K562 (cell line): ENCODE measurements at regions not wholly inside any gene's neighbourhood (a gene's known extent, or its start where the extent isn't known, plus 50 kb on each side); places are given as distances from the start of the nearest gene placed in this dataset.

Source experiments
- ATAC-seq: fragments of 200-7000 bp; cut with Tn5 transposase; 3 replicates; pipeline ENCODE4 v1.9.1; 2020; ENCODE audit warnings: moderate library complexity
- BruUV-seq: library from RNA; stranded (reverse); fragments of 400-500 nt; replicated peaks from 2 replicates; lab custom pipeline; 2021; lab: Mats Ljungman, UMichigan
- CTCF ChIA-PET: fragments of 300-600 bp; formaldehyde crosslinking; extraction: SDS; loops from one replicate; lab custom pipeline; 2021; ENCODE audit warnings: low intra/inter-chr PET ratio; lab: Yijun Ruan, JAX
- POLR2A ChIA-PET: fragments of 300-600, 350-650 bp; sonication (Branson Sonifier 250); formaldehyde crosslinking; extraction: SDS; loops from one replicate; lab custom pipeline; 2021; ENCODE audit warnings: antibody characterized with exemption, inconsistent platforms; lab: Yijun Ruan, JAX
- DNase-seq, 4 experiments: peaks; one replicate each; pipeline versions ENCODE4 v3.0.0 to v3.0.0-alpha.2; 2011 to 2018; ENCODE audit warnings: low spot score in 3 of 4, mixed read lengths in 3 of 4; ENCODE audit errors: extremely low read depth in 1 of 4
- FAIRE-seq: peaks from 2 replicates; lab custom pipeline; 2011; peaks lifted over from hg19 to GRCh38; lab: Jason Lieb, UNC
- H2AFZ ChIP-seq: 2 replicates; pipeline ENCODE4 v1.6.0; 2011; ENCODE audit warnings: low read depth, low read length, control low read depth, inconsistent platforms
- H3K27ac ChIP-seq: fragments of 200-600 bp; 3 replicates; pipeline ENCODE4 v1.8.0; 2011; ENCODE audit warnings: low read depth, mild to moderate bottlenecking, control low read depth, inconsistent platforms, low read length, moderate library complexity, mixed read lengths; ENCODE audit errors: extremely low read depth
- H3K27me3 ChIP-seq, 2 experiments: fragments of 300-600 bp in 1 of 2; 2 replicates in 1 of 2; 3 replicates in 1 of 2; pipeline versions ENCODE4 v1.6.0 to v1.8.0; 2011; ENCODE audit warnings: inconsistent platforms in 2 of 2, low read length in 2 of 2, mild to moderate bottlenecking in 1 of 2, mixed read lengths in 1 of 2, moderate library complexity in 1 of 2; ENCODE audit not compliant: control insufficient read depth in 2 of 2, insufficient read depth in 2 of 2
- H3K36me3 ChIP-seq: fragments of 300-600 bp; 3 replicates; pipeline ENCODE4 v1.8.0; 2011; ENCODE audit warnings: mild to moderate bottlenecking, low read length, inconsistent platforms; ENCODE audit not compliant: control insufficient read depth, insufficient read depth
- H3K4me1 ChIP-seq, 2 experiments: fragments of 200-600 bp in 1 of 2; replicated peaks in 1 of 2; 2 replicates in 1 of 2; 3 replicates in 1 of 2; pipeline versions ENCODE4 v1.5.1 to v1.8.0; 2011; ENCODE audit warnings: inconsistent platforms in 2 of 2, low read length in 2 of 2, mild to moderate bottlenecking in 1 of 2, mixed read lengths in 1 of 2, moderate library complexity in 1 of 2; ENCODE audit not compliant: control insufficient read depth in 2 of 2, insufficient read depth in 2 of 2
- H3K4me2 ChIP-seq: 2 replicates; pipeline ENCODE4 v1.6.1; 2011; ENCODE audit warnings: low read length, control low read depth, inconsistent platforms, mixed read lengths; ENCODE audit not compliant: insufficient read depth
- H3K4me3 ChIP-seq: fragments of 200-600 bp; sonication (generic), shearing (Covaris generic); 2 replicates; pipeline ENCODE4 v1.5.1; 2016; ENCODE audit warnings: control low read depth, inconsistent platforms
- H3K79me2 ChIP-seq: fragments of 200-600 bp; 3 replicates; pipeline ENCODE4 v1.8.0; 2011; ENCODE audit warnings: low read length, inconsistent platforms; ENCODE audit not compliant: control insufficient read depth, insufficient read depth
- H3K9ac ChIP-seq, 2 experiments: 2 replicates each; pipeline versions ENCODE4 v1.6.0 to v1.6.1; 2011; ENCODE audit warnings: low read depth in 2 of 2, low read length in 2 of 2, control low read depth in 1 of 2, inconsistent platforms in 1 of 2, mild to moderate bottlenecking in 1 of 2, mixed read lengths in 1 of 2; ENCODE audit not compliant: insufficient read depth in 1 of 2
- H3K9me1 ChIP-seq: one replicate; pipeline ENCODE4 v1.6.0; 2011; ENCODE audit warnings: inconsistent platforms, mild to moderate bottlenecking, low read length, moderate library complexity; ENCODE audit not compliant: control insufficient read depth, insufficient read depth
- H3K9me3 ChIP-seq: replicated peaks from 2 replicates; pipeline ENCODE4 v1.5.1; 2011; ENCODE audit warnings: low read depth, low read length, inconsistent platforms; ENCODE audit not compliant: control insufficient read depth, insufficient read depth
- H4K20me1 ChIP-seq: replicated peaks from 2 replicates; pipeline ENCODE4 v1.6.1; 2011; ENCODE audit warnings: low read length, inconsistent platforms, mixed read lengths; ENCODE audit not compliant: control insufficient read depth, insufficient read depth
- CBX3 ChIP-seq, 2 experiments: IDR thresholded peaks; 1 replicate in 1 of 2; 2 replicates in 1 of 2; pipeline ENCODE4 v1.6.1; 2012; ENCODE audit warnings: inconsistent platforms in 2 of 2, low read length in 2 of 2, borderline replicate concordance in 1 of 2, control low read depth in 1 of 2
- CTCF ChIP-seq, 3 experiments: IDR thresholded peaks in 2 of 3; conservative IDR thresholded peaks in 1 of 3; 2 replicates each; pipeline ENCODE4 v1.5.1; 2011 to 2012; ENCODE audit warnings: low read length in 3 of 3, mild to moderate bottlenecking in 3 of 3, control low read depth in 2 of 3, improper control_type of control experiment in 1 of 3, inconsistent platforms in 1 of 3, low read depth in 1 of 3, mixed read lengths in 1 of 3, moderate library complexity in 1 of 3; ENCODE audit not compliant: insufficient read depth in 2 of 3
- EGR1 ChIP-seq: fragments of 450-650 bp; conservative IDR thresholded peaks from 2 replicates; pipeline ENCODE4 v1.6.1; 2017; ENCODE audit warnings: mild to moderate bottlenecking
- FOXK2 ChIP-seq, 2 experiments: fragments of 450-650 bp; IDR thresholded peaks in 1 of 2; conservative IDR thresholded peaks in 1 of 2; 2 replicates each; pipeline ENCODE4 v1.6.1; 2016; ENCODE audit warnings: low read depth in 2 of 2, mild to moderate bottlenecking in 1 of 2
- GTF2F1 ChIP-seq: IDR thresholded peaks from 2 replicates; pipeline ENCODE4 v1.6.1; 2011; ENCODE audit warnings: low read depth, low read length, improper control_type of control experiment
- RAD21 ChIP-seq, 2 experiments: fragments of 250-450 bp in 1 of 2; fragments of 450-650 bp in 1 of 2; sonication (Bioruptor Pico) in 1 of 2; formaldehyde crosslinking in 1 of 2; IDR thresholded peaks in 1 of 2; conservative IDR thresholded peaks in 1 of 2; 2 replicates each; pipeline versions ENCODE4 v1.4.0 to v1.8.0; 2020 to 2022; ENCODE audit warnings: mild to moderate bottlenecking in 2 of 2, moderate library complexity in 1 of 2
- SMC3 ChIP-seq: conservative IDR thresholded peaks from 2 replicates; pipeline ENCODE4 v1.6.1; 2011; ENCODE audit warnings: low read depth, low read length, improper control_type of control experiment; ENCODE audit not compliant: insufficient read depth
- SNAPC5 ChIP-seq: fragments of 250-450 bp; sonication (Bioruptor Pico); IDR thresholded peaks from 2 replicates; pipeline ENCODE4 v1.8.0; 2021; ENCODE audit warnings: moderate library complexity, mild to moderate bottlenecking, inconsistent platforms
- TRIM28 ChIP-seq: fragments of 450-650 bp; IDR thresholded peaks from 2 replicates; pipeline ENCODE4 v1.6.1; 2017
- UBTF ChIP-seq, 2 experiments: IDR thresholded peaks; 2 replicates each; pipeline ENCODE4 v1.6.1; 2012; ENCODE audit warnings: improper control_type of control experiment in 2 of 2, low read depth in 2 of 2, low read length in 2 of 2, borderline replicate concordance in 1 of 2
- ZNF347 ChIP-seq: fragments of 450-650 bp; formaldehyde crosslinking; IDR thresholded peaks from 2 replicates; pipeline ENCODE4 v1.4.0; 2020; ENCODE audit warnings: low read depth, mild to moderate bottlenecking, moderate library complexity
- ZNF41 ChIP-seq: fragments of 250-450 bp; sonication (Bioruptor Pico); conservative IDR thresholded peaks from 2 replicates; pipeline ENCODE4 v1.4.0; 2020; ENCODE audit warnings: mild to moderate bottlenecking
- ZNF592 ChIP-seq: fragments of 450-650 bp; IDR thresholded peaks from 2 replicates; pipeline ENCODE4 v1.6.1; 2017; ENCODE audit warnings: antibody characterized with exemption, mild to moderate bottlenecking
- WGBS: fragments of 100-300 bp; shearing (Covaris generic); methylation state at CpG from one replicate; pipeline ENCODE4 v1.1.6; 2016; ENCODE audit warnings: low coverage, mixed read lengths; ENCODE audit not compliant: insufficient coverage; ENCODE audit errors: missing lambda C conversion rate; 5-methylcytosine and 5-hydroxymethylcytosine counted together
- in situ Hi-C: fragments of 300-500 bp; cut with MboI; formaldehyde crosslinking; loops from 4 replicates; pipeline ENCODE4 v1.15.0; 2018; ENCODE audit warnings: inconsistent platforms, mixed read lengths
- intact Hi-C: fragments of 100-400 bp; cut with micrococcal nuclease; formaldehyde crosslinking; loops from 2 replicates; pipeline ENCODE4 v1.14.2; 2022

GRCh38 chr1:13930151-13930550 lies 230.2 kb downstream of the PRDM2 start:
- Histone ChIP-seq H3K4me2 (no peak overlapping the region), H3K9ac (no peak overlapping the region), H3K9me1 (no peaks in the 10 kb centered on the region), H3K27ac (no peak overlapping the region), H3K36me3 (no peaks in the 10 kb centered on the region), H4K20me1 (no peaks in the 10 kb centered on the region), H3K4me3 (no peak overlapping the region), H3K9me3 (no peaks in the 10 kb centered on the region), H2AFZ (no peak overlapping the region), H3K4me1 (no peaks in the 10 kb centered on the region), H3K27me3 (peaks cover 11 to 13% of the 10 kb centered on the region in 2 experiments), H3K79me2 (no peaks in the 10 kb centered on the region)
- intact Hi-C loops (loop anchor here (1.0 kb wide), 1 partner anchor 30 kb away; no protein-coding TSS in a partner anchor), in situ Hi-C loops (no loop called here)
- ChIA-PET POLR2A (no interaction called here), CTCF (interaction anchor here (2.3 kb wide), 1 partner anchor 30 kb away, joined by 7 read pairs; no protein-coding TSS in a partner anchor)
- ATAC-seq, result peak; percentile 77
- BruUV-seq, result no TSS peak
- FAIRE-seq, result peak; percentile 79
- peak; percentile 45 for TF ChIP-seq SMC3
- no peak for TF ChIP-seq FOXK2 (conservative IDR thresholded peaks at IDR 0.05 in 1 of 2, IDR thresholded peaks at IDR 0.05 in 1 of 2; ENCODE audit: low read depth in 2 of 2)
- TF ChIP-seq ZNF41 (CRISPR knock-in tag), result no peak
- TF ChIP-seq ZNF592, result no peak
- TF ChIP-seq ZNF347 (CRISPR knock-in tag), result no peak
- TF ChIP-seq CBX3 (IDR thresholded peaks at IDR 0.05; ENCODE audit: borderline replicate concordance in 1 of 2, low read length in 2 of 2), result no peak
- TF ChIP-seq GTF2F1, result no peak
- no peak for TF ChIP-seq SNAPC5
- no peak for TF ChIP-seq TRIM28
- peak; percentile 60 to 76 (median 62) for TF ChIP-seq CTCF (IDR thresholded peaks at IDR 0.05 in 2 of 3, conservative IDR thresholded peaks at IDR 0.05 in 1 of 3; ENCODE audit: insufficient read depth in 2 of 3, low read depth in 1 of 3, low read length in 3 of 3)
- no peak for TF ChIP-seq UBTF (IDR thresholded peaks at IDR 0.05; ENCODE audit: borderline replicate concordance in 1 of 2, low read depth in 2 of 2, low read length in 2 of 2)
- no peak for TF ChIP-seq EGR1
- peak; percentile 29 to 38; a peak in 3 of 4 replicates for TF ChIP-seq RAD21 (CRISPR knock-in tag; conservative IDR thresholded peaks at IDR 0.05 in 1 of 2, IDR thresholded peaks at IDR 0.05 in 1 of 2)
- DNase-seq, result peak; percentile 37 to 52 (median 48)
- WGBS, result 0% methylated on average over 3 of the region's 3 CpGs
